K562 (cell line): ENCODE measurements at regions not wholly inside any gene's neighbourhood (a gene's known extent, or its start where the extent isn't known, plus 50 kb on each side); places are given as distances from the start of the nearest gene placed in this dataset.

ENCODE experiments used
- ATAC-seq: fragments of 200-7000 bp; cut with Tn5 transposase; 3 replicates; pipeline ENCODE4 v1.9.1; 2020; ENCODE audit warnings: moderate library complexity
- BruUV-seq: library from RNA; stranded (reverse); fragments of 400-500 nt; replicated peaks from 2 replicates; lab custom pipeline; 2021; lab: Mats Ljungman, UMichigan
- CTCF ChIA-PET: fragments of 300-600 bp; formaldehyde crosslinking; extraction: SDS; loops from one replicate; lab custom pipeline; 2021; ENCODE audit warnings: low intra/inter-chr PET ratio; lab: Yijun Ruan, JAX
- POLR2A ChIA-PET: fragments of 300-600, 350-650 bp; sonication (Branson Sonifier 250); formaldehyde crosslinking; extraction: SDS; loops from one replicate; lab custom pipeline; 2021; ENCODE audit warnings: antibody characterized with exemption, inconsistent platforms; lab: Yijun Ruan, JAX
- DNase-seq, 4 experiments: peaks; one replicate each; pipeline versions ENCODE4 v3.0.0 to v3.0.0-alpha.2; 2011 to 2018; ENCODE audit warnings: low spot score in 3 of 4, mixed read lengths in 3 of 4; ENCODE audit errors: extremely low read depth in 1 of 4
- FAIRE-seq: peaks from 2 replicates; lab custom pipeline; 2011; peaks lifted over from hg19 to GRCh38; lab: Jason Lieb, UNC
- H2AFZ ChIP-seq: 2 replicates; pipeline ENCODE4 v1.6.0; 2011; ENCODE audit warnings: low read depth, low read length, control low read depth, inconsistent platforms
- H3K27ac ChIP-seq: fragments of 200-600 bp; 3 replicates; pipeline ENCODE4 v1.8.0; 2011; ENCODE audit warnings: low read depth, mild to moderate bottlenecking, control low read depth, inconsistent platforms, low read length, moderate library complexity, mixed read lengths; ENCODE audit errors: extremely low read depth
- H3K27me3 ChIP-seq, 2 experiments: fragments of 300-600 bp in 1 of 2; 2 replicates in 1 of 2; 3 replicates in 1 of 2; pipeline versions ENCODE4 v1.6.0 to v1.8.0; 2011; ENCODE audit warnings: inconsistent platforms in 2 of 2, low read length in 2 of 2, mild to moderate bottlenecking in 1 of 2, mixed read lengths in 1 of 2, moderate library complexity in 1 of 2; ENCODE audit not compliant: control insufficient read depth in 2 of 2, insufficient read depth in 2 of 2
- H3K36me3 ChIP-seq: fragments of 300-600 bp; 3 replicates; pipeline ENCODE4 v1.8.0; 2011; ENCODE audit warnings: mild to moderate bottlenecking, low read length, inconsistent platforms; ENCODE audit not compliant: control insufficient read depth, insufficient read depth
- H3K4me1 ChIP-seq, 2 experiments: fragments of 200-600 bp in 1 of 2; replicated peaks in 1 of 2; 2 replicates in 1 of 2; 3 replicates in 1 of 2; pipeline versions ENCODE4 v1.5.1 to v1.8.0; 2011; ENCODE audit warnings: inconsistent platforms in 2 of 2, low read length in 2 of 2, mild to moderate bottlenecking in 1 of 2, mixed read lengths in 1 of 2, moderate library complexity in 1 of 2; ENCODE audit not compliant: control insufficient read depth in 2 of 2, insufficient read depth in 2 of 2
- H3K4me2 ChIP-seq: 2 replicates; pipeline ENCODE4 v1.6.1; 2011; ENCODE audit warnings: low read length, control low read depth, inconsistent platforms, mixed read lengths; ENCODE audit not compliant: insufficient read depth
- H3K4me3 ChIP-seq: fragments of 200-600 bp; sonication (generic), shearing (Covaris generic); 2 replicates; pipeline ENCODE4 v1.5.1; 2016; ENCODE audit warnings: control low read depth, inconsistent platforms
- H3K79me2 ChIP-seq: fragments of 200-600 bp; 3 replicates; pipeline ENCODE4 v1.8.0; 2011; ENCODE audit warnings: low read length, inconsistent platforms; ENCODE audit not compliant: control insufficient read depth, insufficient read depth
- H3K9ac ChIP-seq, 2 experiments: 2 replicates each; pipeline versions ENCODE4 v1.6.0 to v1.6.1; 2011; ENCODE audit warnings: low read depth in 2 of 2, low read length in 2 of 2, control low read depth in 1 of 2, inconsistent platforms in 1 of 2, mild to moderate bottlenecking in 1 of 2, mixed read lengths in 1 of 2; ENCODE audit not compliant: insufficient read depth in 1 of 2
- H3K9me1 ChIP-seq: one replicate; pipeline ENCODE4 v1.6.0; 2011; ENCODE audit warnings: inconsistent platforms, mild to moderate bottlenecking, low read length, moderate library complexity; ENCODE audit not compliant: control insufficient read depth, insufficient read depth
- H3K9me3 ChIP-seq: replicated peaks from 2 replicates; pipeline ENCODE4 v1.5.1; 2011; ENCODE audit warnings: low read depth, low read length, inconsistent platforms; ENCODE audit not compliant: control insufficient read depth, insufficient read depth
- H4K20me1 ChIP-seq: replicated peaks from 2 replicates; pipeline ENCODE4 v1.6.1; 2011; ENCODE audit warnings: low read length, inconsistent platforms, mixed read lengths; ENCODE audit not compliant: control insufficient read depth, insufficient read depth
- PHF20 ChIP-seq: fragments of 450-650 bp; IDR thresholded peaks from 2 replicates; pipeline ENCODE4 v1.6.1; 2018; ENCODE audit not compliant: partially characterized antibody
- SETDB1 ChIP-seq: IDR thresholded peaks from one replicate; pipeline ENCODE4 v1.6.1; 2012; ENCODE audit warnings: low read length, control low read depth, inconsistent platforms
- SP2 ChIP-seq: IDR thresholded peaks from 2 replicates; pipeline ENCODE4 v1.6.1; 2011; ENCODE audit warnings: mild to moderate bottlenecking, low read depth, low read length, moderate library complexity; ENCODE audit not compliant: poor library complexity, severe bottlenecking; ENCODE audit errors: extremely low read depth
- TCF7L2 ChIP-seq: fragments of 150-350 bp; IDR thresholded peaks from 2 replicates; pipeline ENCODE4 v1.6.1; 2016; ENCODE audit warnings: low read depth, mild to moderate bottlenecking, low read length, moderate library complexity
- THRAP3 ChIP-seq: fragments of 450-650 bp; IDR thresholded peaks from 2 replicates; pipeline ENCODE4 v1.6.1; 2016; ENCODE audit warnings: mild to moderate bottlenecking, inconsistent platforms, borderline replicate concordance
- ZNF830 ChIP-seq: fragments of 250-450 bp; sonication (Bioruptor Pico); IDR thresholded peaks from 2 replicates; pipeline ENCODE4 v1.5.0; 2021; ENCODE audit warnings: mild to moderate bottlenecking
- WGBS: fragments of 100-300 bp; shearing (Covaris generic); methylation state at CpG from one replicate; pipeline ENCODE4 v1.1.6; 2016; ENCODE audit warnings: low coverage, mixed read lengths; ENCODE audit not compliant: insufficient coverage; ENCODE audit errors: missing lambda C conversion rate; 5-methylcytosine and 5-hydroxymethylcytosine counted together
- in situ Hi-C: fragments of 300-500 bp; cut with MboI; formaldehyde crosslinking; loops from 4 replicates; pipeline ENCODE4 v1.15.0; 2018; ENCODE audit warnings: inconsistent platforms, mixed read lengths
- intact Hi-C: fragments of 100-400 bp; cut with micrococcal nuclease; formaldehyde crosslinking; loops from 2 replicates; pipeline ENCODE4 v1.14.2; 2022
- TF ChIP-seq, protein P1 (sequence below): fragments of 450-650 bp; IDR thresholded peaks from 2 replicates; pipeline ENCODE4 v1.6.1; 2017; ENCODE audit warnings: mild to moderate bottlenecking, moderate library complexity

DNA sequence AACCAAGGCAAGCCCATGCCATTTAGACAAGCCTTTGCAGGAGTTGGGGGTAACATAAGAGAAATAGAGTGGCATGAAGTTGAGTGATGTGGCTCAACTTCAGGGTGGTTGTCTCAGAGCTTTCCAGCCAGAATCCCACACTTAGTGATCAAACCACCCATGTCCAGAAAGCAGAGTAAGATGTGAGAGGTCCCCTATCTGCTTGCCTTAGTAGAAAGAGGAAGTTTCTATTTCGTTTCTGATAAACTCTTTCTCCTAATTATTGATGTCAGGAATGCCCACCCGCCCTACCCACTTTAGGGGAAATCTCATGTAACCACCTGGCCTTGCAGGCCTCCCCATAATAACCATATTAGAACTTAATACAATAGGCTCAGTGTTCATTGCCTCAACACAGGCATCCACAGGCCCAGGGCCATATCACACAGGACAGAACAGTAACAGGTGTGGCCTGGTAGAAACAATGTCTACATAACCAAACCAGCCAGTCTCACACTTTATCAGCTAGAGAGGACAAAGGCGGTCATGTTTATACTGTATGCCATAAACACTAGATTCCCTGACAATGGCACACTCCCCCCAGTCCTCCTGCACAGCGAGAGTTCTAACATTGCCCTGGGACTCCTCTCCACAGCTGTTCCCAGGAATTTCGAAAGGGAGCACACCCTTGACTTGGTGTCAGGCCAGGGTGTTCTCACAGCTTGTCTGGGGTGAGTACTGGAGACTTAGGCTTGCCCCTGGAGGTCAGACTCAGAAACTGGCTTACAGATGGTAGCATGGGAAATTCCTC, 364.4 kb downstream of the CXCL12 start:
- DNase-seq (no peak), FAIRE-seq (no peak)
- H3K27ac ChIP-seq, result no peak overlapping the region
- 1% methylated on average over 5 of the region's 5 CpGs for whole genome bisulfite sequencing
- ChIA-PET CTCF (no interaction called here), POLR2A (interaction anchor here (0.6 to 0.9 kb wide), 3 partner anchors 9 to 887 kb away, joined by 3 to 4 read pairs (median 3); no protein-coding TSS in a partner anchor)
- no peak overlapping the region for H2AFZ ChIP-seq
- H3K27me3 ChIP-seq, result peaks cover 0 to 8% of the 10 kb centered on the region in 2 experiments; a peak in 1 of 5 replicates
- no peak overlapping the region for H3K9ac ChIP-seq
- H4K20me1 ChIP-seq, result no peaks in the 10 kb centered on the region; the same call in 1 of the 2 replicates
- no peak overlapping the region for H3K4me3 ChIP-seq
- no TSS peak for BruUV-seq
- H3K79me2 ChIP-seq, result no peaks in the 10 kb centered on the region
- H3K36me3 ChIP-seq, result no peaks in the 10 kb centered on the region
- no peak overlapping the region for H3K4me2 ChIP-seq
- H3K9me3 ChIP-seq, result no peaks in the 10 kb centered on the region
- intact Hi-C loops, result no loop called here
- TF ChIP-seq ZNF830 (CRISPR knock-in tag) (no peak), SP2 (no peak), THRAP3 (no peak), SETDB1 (no peak), TCF7L2 (no peak), PHF20 (no peak)
- TF ChIP-seq, protein P1, sequence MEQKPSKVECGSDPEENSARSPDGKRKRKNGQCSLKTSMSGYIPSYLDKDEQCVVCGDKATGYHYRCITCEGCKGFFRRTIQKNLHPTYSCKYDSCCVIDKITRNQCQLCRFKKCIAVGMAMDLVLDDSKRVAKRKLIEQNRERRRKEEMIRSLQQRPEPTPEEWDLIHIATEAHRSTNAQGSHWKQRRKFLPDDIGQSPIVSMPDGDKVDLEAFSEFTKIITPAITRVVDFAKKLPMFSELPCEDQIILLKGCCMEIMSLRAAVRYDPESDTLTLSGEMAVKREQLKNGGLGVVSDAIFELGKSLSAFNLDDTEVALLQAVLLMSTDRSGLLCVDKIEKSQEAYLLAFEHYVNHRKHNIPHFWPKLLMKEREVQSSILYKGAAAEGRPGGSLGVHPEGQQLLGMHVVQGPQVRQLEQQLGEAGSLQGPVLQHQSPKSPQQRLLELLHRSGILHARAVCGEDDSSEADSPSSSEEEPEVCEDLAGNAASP, result no peak
- TF ChIP-seq, all 486 proteins: peak for 0
- no peak for ATAC-seq
- Histone ChIP-seq H3K4me1 (no peaks in the 10 kb centered on the region), H3K9me1 (no peaks in the 10 kb centered on the region)
- in situ Hi-C loops, result no loop called here
